GM12892 (cell line): ENCODE measurements at regions not wholly inside any gene's neighbourhood (a gene's known extent, or its start where the extent isn't known, plus 50 kb on each side); places are given as distances from the start of the nearest gene placed in this dataset.

ENCODE experiments used
- POLR2A ChIP-seq: IDR thresholded peaks from 2 replicates; pipeline ENCODE4 v1.6.1; 2011; ENCODE audit warnings: low read depth, low read length, control low read depth
- TAF1 ChIP-seq: IDR thresholded peaks from 2 replicates; pipeline ENCODE4 v1.6.1; 2011; ENCODE audit warnings: low read depth, mild to moderate bottlenecking, control low read depth, low read length, borderline replicate concordance

GRCh38 chr18:37836071-37836970, 270.7 kb upstream of the CELF4 start:
- TF ChIP-seq POLR2A (no peak), TAF1 (no peak)
